Body of pancreas (tissue), 4 donors: ENCODE measurements at regions not wholly inside any gene's neighbourhood (a gene's known extent, or its start where the extent isn't known, plus 50 kb on each side); places are given as distances from the start of the nearest gene placed in this dataset.

Experiments used
- POLR2A ChIP-seq, 3 donors: fragments of 450-650 bp; IDR thresholded peaks; one replicate each; pipeline ENCODE4 v1.6.1; 2016; ENCODE audit warnings: antibody characterized with exemption in 3 of 3, mild to moderate bottlenecking in 2 of 3
- TF ChIP-seq, protein P1 (sequence below), 7 experiments: fragments of 450-650 bp in 4 of 7; fragments of 200-600 bp in 3 of 7; sonication (generic) in 3 of 7; IDR thresholded peaks; one replicate each; pipeline ENCODE4 v1.5.1; 2016 to 2019; ENCODE audit warnings: antibody characterized with exemption in 7 of 7

DNA sequence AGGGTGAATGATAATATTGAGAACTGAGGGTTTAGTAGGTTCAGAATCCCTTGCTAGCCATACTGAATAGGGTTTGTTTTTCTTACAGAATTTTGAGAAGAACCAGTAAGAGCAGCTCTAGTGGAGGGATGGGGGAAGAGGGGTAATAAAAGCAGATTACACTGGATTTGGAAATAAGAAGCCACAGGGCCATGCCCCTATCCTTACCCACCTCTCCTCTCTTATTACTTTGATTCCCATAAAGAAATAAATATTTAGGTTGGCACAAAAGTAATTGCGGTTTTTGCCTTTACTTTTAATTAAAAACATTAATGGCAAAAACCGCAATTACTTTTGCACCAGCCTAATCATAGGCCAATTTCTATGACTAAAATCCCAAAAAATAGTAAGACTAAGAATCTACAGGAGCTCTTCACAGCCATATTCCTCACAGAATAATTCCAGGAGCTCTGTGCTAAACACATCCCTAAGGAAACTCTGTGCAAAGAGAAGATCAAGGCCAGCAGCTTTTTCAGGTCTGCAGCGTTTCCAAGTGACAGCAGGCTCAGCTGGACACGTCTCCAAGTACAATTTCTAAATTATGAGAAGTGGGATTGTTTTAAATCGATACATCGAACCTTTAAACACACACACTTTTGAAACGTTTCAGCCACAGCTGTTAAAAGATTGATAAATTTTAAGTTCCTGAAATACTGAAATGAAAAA, 58.4 kb upstream of the RTN4 start:
- TF ChIP-seq POLR2A (IDR thresholded peaks at IDR 0.05), result no peak
- TF ChIP-seq, protein P1, sequence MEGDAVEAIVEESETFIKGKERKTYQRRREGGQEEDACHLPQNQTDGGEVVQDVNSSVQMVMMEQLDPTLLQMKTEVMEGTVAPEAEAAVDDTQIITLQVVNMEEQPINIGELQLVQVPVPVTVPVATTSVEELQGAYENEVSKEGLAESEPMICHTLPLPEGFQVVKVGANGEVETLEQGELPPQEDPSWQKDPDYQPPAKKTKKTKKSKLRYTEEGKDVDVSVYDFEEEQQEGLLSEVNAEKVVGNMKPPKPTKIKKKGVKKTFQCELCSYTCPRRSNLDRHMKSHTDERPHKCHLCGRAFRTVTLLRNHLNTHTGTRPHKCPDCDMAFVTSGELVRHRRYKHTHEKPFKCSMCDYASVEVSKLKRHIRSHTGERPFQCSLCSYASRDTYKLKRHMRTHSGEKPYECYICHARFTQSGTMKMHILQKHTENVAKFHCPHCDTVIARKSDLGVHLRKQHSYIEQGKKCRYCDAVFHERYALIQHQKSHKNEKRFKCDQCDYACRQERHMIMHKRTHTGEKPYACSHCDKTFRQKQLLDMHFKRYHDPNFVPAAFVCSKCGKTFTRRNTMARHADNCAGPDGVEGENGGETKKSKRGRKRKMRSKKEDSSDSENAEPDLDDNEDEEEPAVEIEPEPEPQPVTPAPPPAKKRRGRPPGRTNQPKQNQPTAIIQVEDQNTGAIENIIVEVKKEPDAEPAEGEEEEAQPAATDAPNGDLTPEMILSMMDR (IDR thresholded peaks at IDR 0.05), result no peak
